Astrocyte of the hippocampus (primary cell): ENCODE measurements at regions not wholly inside any gene's neighbourhood (a gene's known extent, or its start where the extent isn't known, plus 50 kb on each side); places are given as distances from the start of the nearest gene placed in this dataset.

ENCODE experiments used
- DNase-seq: peaks from one replicate; pipeline ENCODE4 v3.0.0; 2011; ENCODE audit warnings: low read depth, low spot score

- no peak for DNase-seq
These were observed 375.3 kb downstream of the VPS13C start for GRCh38 chr15:61684749-61685467.

DNA sequence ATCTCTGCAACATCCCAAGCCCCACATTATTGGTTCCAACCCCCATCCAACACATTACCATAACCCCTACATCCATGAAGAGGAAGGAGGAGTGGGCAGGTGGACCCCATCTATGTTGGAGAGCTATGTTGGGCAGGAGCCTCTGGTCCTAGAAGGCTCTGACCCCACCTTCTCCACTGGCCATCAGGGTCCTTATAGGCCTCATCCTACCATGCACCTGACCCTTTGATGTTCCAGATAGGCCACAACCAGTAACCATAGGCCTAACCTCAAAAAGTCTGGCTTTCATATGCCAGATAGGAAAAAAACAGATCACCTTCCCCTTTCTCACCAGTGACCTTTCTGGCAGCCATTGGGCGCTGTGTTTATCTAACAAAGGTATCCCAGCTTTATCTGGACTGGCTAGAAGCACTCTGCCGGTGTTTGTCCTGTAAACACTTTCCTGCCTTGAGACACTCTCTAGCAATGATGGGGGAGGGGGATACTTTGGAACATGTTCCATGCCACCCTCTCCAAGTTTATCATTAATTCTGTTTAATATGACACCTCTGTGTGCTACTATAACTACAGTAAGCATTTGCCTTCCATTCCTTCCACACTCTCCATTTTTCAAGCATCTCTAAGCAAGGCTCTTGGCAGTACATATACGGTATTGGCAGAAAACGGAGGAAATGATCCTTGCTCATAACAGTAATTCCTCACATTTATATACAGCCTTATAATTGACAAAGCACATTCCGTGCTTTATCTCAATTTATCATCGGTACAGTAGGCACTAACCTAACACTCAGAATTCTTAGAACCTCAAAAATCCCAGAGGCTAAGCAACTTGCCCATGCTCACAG lies 377.1 kb downstream of the VPS13C start:
- DNase-seq = no peak

GRCh38 chr15:61681676-61682075 lies 378.6 kb downstream of the VPS13C start:
- DNase-seq = no peak

GRCh38 chr15:61681038-61681418 lies 379.2 kb downstream of the VPS13C start:
- no peak for DNase-seq

DNA sequence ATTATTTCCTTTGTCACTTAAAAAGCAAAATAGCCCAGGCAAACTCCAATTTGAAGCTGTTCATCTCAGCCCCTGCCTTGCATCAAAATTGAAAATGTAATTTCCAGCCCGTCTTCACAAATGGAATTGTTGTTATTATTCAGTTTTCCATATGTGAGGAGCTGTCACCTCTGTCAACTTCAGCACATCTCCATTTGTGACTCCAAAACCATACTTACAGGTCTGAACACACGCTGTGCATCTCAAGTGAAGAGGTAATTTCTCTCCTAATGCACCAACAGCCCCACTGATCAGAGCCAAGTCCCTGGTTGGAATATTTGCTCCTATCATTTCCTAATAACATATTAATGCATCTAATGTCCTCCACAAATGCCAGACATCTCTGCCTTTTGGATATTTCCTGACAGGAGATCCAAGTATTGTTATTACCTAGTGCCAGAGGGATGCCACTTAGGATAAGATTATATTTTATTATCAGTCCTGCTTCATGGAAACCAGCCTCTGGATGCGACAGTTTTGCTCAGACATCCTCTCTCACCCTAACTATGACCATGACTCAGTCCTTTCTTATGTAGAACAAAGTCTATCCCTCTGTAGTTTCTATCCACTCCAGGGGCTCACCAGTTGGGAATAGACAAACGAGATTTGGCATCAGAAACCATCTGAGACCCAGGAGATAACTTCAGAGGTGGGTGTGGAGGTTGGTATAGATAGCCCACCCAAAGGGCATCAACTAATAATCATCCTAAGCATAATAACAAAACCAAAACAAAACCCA lies 379.8 kb downstream of the VPS13C start:
- DNase-seq = no peak

- DNase-seq = no peak
These were observed 388.5 kb downstream of the VPS13C start for GRCh38 chr15:61671736-61672135.

DNA sequence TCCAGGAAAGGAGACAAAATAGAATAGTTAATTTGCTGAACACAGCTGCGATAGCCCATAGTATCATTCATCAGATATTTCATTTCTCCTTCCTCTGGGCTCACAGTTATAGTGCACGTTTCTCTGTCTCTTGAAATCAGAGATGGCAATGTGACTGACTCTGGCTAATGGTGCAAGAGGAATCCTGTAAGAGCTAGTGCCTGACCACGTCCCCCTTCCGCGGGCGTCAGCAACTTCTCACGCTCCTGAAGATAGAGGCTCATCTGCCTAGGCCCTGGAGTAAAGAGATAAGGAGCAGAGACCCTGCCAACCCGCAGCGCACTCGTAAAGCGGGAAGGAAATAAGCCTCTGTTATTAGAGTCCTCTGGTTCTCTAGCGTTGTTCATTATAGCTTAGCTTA lies 391.8 kb downstream of the VPS13C start:
- DNase-seq = no peak

GRCh38 chr15:61661791-61662190 lies 398.5 kb downstream of the VPS13C start:
- DNase-seq = peak; percentile 51

- peak; percentile 54 for DNase-seq
These were observed 399.7 kb downstream of the VPS13C start for GRCh38 chr15:61660579-61660978.

GRCh38 chr15:61659566-61660190 lies 400.6 kb downstream of the VPS13C start:
- DNase-seq = peak; percentile 72

DNA sequence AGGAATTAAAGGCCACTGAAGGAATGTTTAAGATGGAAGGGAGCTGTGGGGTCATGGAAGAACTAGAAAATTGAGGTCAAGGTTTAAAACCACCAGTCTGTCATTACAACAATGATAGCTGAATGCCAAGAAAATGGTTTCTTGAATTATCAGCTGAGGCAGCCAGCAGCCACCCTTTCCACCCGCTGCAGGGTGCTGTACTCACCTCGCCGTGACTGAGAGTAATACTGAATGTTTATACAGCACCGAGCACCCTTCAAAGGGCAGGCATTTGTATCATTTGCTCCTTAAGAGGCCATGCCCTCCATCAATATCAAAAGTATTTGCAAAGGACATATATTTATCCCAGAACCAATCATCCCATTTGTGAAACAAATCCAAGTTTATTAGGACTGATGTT lies 402.8 kb downstream of the VPS13C start:
- DNase-seq = no peak

- no peak for DNase-seq
These were observed 403.9 kb downstream of the VPS13C start for GRCh38 chr15:61656391-61656790.

GRCh38 chr15:61655881-61656280 lies 404.4 kb downstream of the VPS13C start:
- no peak for DNase-seq

- DNase-seq = no peak
These were observed 405.3 kb downstream of the VPS13C start for GRCh38 chr15:61654918-61655317.

- DNase-seq = no peak
These were observed 406.1 kb downstream of the VPS13C start for GRCh38 chr15:61654002-61654740.

GRCh38 chr15:61653110-61653509 lies 407.1 kb downstream of the VPS13C start:
- no peak for DNase-seq

DNA sequence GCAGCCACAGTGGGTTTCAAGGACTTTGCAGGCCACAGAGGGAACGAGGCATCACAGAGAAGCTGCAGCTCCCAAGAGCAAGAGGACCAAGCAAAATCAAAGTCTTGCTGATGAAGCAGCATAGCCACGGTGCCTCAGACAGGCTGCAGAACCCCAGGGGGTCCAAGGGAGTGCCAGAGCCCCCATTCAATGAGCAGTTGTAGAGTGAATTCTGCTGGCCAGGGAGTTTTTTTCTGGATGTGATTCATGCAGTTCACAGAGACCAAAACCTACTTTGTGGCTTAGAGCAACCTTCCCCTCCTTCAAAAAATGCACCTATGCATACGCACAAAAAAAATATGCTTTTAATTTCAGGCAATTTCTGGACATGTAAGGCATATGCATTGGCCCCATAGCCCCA lies 409.0 kb downstream of the VPS13C start:
- DNase-seq = no peak

GRCh38 chr15:61649046-61649445 lies 411.2 kb downstream of the VPS13C start:
- DNase-seq = no peak

GRCh38 chr15:61644550-61644949 lies 415.4 kb upstream of the RORA start:
- DNase-seq = no peak

GRCh38 chr15:61641645-61642044 lies 412.5 kb upstream of the RORA start:
- DNase-seq = no peak

DNA sequence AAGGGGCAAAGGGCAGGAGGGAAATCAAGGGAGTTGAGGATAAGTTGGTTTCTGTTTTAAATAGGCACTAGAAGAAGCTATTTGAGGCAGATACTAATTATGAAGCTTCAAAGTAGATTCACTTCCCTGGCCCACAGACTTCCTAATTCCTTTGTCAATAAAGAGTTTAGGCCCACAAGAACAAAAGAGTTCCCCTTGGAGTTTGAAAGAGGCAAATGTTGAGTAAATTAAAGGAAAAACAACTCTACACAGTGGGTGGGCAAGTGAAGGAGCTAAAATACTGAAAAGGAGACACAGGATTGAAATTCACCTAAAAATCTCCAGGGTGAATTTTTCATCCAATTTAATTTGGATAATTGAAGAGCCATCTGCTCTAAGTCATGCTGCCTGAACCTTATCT lies 411.7 kb upstream of the RORA start:
- DNase-seq = no peak
